Endothelial cell of umbilical vein (primary cell): ENCODE measurements at regions not wholly inside any gene's neighbourhood (a gene's known extent, or its start where the extent isn't known, plus 50 kb on each side); places are given as distances from the start of the nearest gene placed in this dataset.

ENCODE experiments used
- BruUV-seq: library from RNA; stranded (reverse); fragments of 400-500 nt; replicated peaks from 2 replicates; lab custom pipeline; 2021; lab: Mats Ljungman, UMichigan
- CTCF ChIA-PET: fragments of 300-600, 350-600 bp; sonication (Branson Sonifier 250); formaldehyde crosslinking; loops from one replicate; lab custom pipeline; 2021; ENCODE audit warnings: antibody characterized with exemption, inconsistent platforms; lab: Charles Lee
- POLR2A ChIA-PET: fragments of 300-600, 350-600 bp; sonication (Branson Sonifier 250); formaldehyde crosslinking; loops from one replicate; lab custom pipeline; 2021; ENCODE audit warnings: antibody characterized with exemption, inconsistent platforms; lab: Charles Lee
- DNase-seq: peaks from one replicate; pipeline ENCODE4 v3.0.0-alpha.2; 2011; ENCODE audit warnings: low read depth, low spot score
- FAIRE-seq: peaks from 2 replicates; lab custom pipeline; 2011; peaks lifted over from hg19 to GRCh38; lab: Jason Lieb, UNC
- H2AFZ ChIP-seq: 2 replicates; pipeline ENCODE4 v1.6.0; 2012; ENCODE audit warnings: low read depth, low read length, control low read depth, inconsistent platforms
- H3K27ac ChIP-seq: 2 replicates; pipeline ENCODE4 v1.5.1; 2011; ENCODE audit warnings: low read depth, mild to moderate bottlenecking, control low read depth, low read length, moderate library complexity; ENCODE audit not compliant: insufficient read depth
- H3K27me3 ChIP-seq, 2 experiments: 2 replicates each; pipeline versions ENCODE4 v1.6.0 to v1.6.1; 2011; ENCODE audit warnings: low read length in 2 of 2, mixed read lengths in 1 of 2; ENCODE audit not compliant: control insufficient read depth in 2 of 2, insufficient read depth in 2 of 2
- H3K36me3 ChIP-seq, 2 experiments: 2 replicates in 1 of 2; 3 replicates in 1 of 2; pipeline ENCODE4 v1.5.1; 2011; ENCODE audit warnings: low read length in 2 of 2, mild to moderate bottlenecking in 1 of 2, moderate library complexity in 1 of 2; ENCODE audit not compliant: control insufficient read depth in 2 of 2, insufficient read depth in 2 of 2; ENCODE audit errors: extremely low read depth in 1 of 2
- H3K4me1 ChIP-seq: 3 replicates; pipeline ENCODE4 v1.5.1; 2011; ENCODE audit warnings: mild to moderate bottlenecking, low read length; ENCODE audit not compliant: control insufficient read depth, insufficient read depth; ENCODE audit errors: extremely low read depth
- H3K4me2 ChIP-seq: 2 replicates; pipeline ENCODE4 v1.6.1; 2011; ENCODE audit warnings: low read length, control low read depth, mixed read lengths; ENCODE audit not compliant: insufficient read depth
- H3K4me3 ChIP-seq, 3 experiments: fragments of 200-600 bp in 1 of 3; sonication (generic), shearing (Covaris generic) in 1 of 3; replicated peaks in 1 of 3; 2 replicates each; pipeline ENCODE4 v1.5.1; 2011 to 2016; ENCODE audit warnings: control low read depth in 3 of 3, low read length in 3 of 3, mild to moderate bottlenecking in 2 of 3, inconsistent platforms in 1 of 3, low read depth in 1 of 3, moderate library complexity in 1 of 3; ENCODE audit not compliant: insufficient read depth in 1 of 3
- H3K79me2 ChIP-seq: 2 replicates; pipeline ENCODE4 v1.6.0; 2012; ENCODE audit warnings: low read length, inconsistent platforms; ENCODE audit not compliant: control insufficient read depth, insufficient read depth
- H3K9ac ChIP-seq: replicated peaks from 2 replicates; pipeline ENCODE3; 2011; ENCODE audit warnings: low read length, control low read depth; ENCODE audit not compliant: insufficient read depth; ENCODE audit errors: extremely low read depth
- H3K9me1 ChIP-seq: replicated peaks from 3 replicates; pipeline ENCODE4 v1.6.0; 2011; ENCODE audit warnings: mild to moderate bottlenecking, low read length; ENCODE audit not compliant: control insufficient read depth, insufficient read depth; ENCODE audit errors: extremely low read depth
- H3K9me3 ChIP-seq: replicated peaks from 2 replicates; pipeline ENCODE4 v1.5.1; 2012; ENCODE audit warnings: low read length, inconsistent platforms; ENCODE audit not compliant: control insufficient read depth, insufficient read depth
- H4K20me1 ChIP-seq: replicated peaks from 2 replicates; pipeline ENCODE3; 2011; ENCODE audit warnings: mild to moderate bottlenecking, low read length; ENCODE audit not compliant: control insufficient read depth, insufficient read depth; ENCODE audit errors: extremely low read depth
- EZH2 ChIP-seq: IDR thresholded peaks from 2 replicates; pipeline ENCODE4 v1.6.1; 2012; ENCODE audit warnings: borderline replicate concordance, low read depth, mild to moderate bottlenecking, moderate library complexity, low read length, inconsistent platforms; ENCODE audit not compliant: severe bottlenecking
- FOS ChIP-seq: IDR thresholded peaks from 2 replicates; pipeline ENCODE4 v1.6.1; 2011; ENCODE audit warnings: mild to moderate bottlenecking, low read length, moderate library complexity, borderline replicate concordance; ENCODE audit not compliant: insufficient read depth
- GATA2 ChIP-seq: IDR thresholded peaks from 2 replicates; pipeline ENCODE4 v1.7.0; 2011; ENCODE audit warnings: low read depth, mild to moderate bottlenecking, moderate library complexity, mixed read lengths, low read length; ENCODE audit not compliant: insufficient read length, insufficient read depth
- JUN ChIP-seq: IDR thresholded peaks from 2 replicates; pipeline ENCODE4 v1.6.1; 2011; ENCODE audit warnings: borderline replicate concordance, low read depth; ENCODE audit not compliant: insufficient read length, insufficient read depth
- MYC ChIP-seq: IDR thresholded peaks from one replicate; pipeline ENCODE4 v1.6.1; 2011; ENCODE audit warnings: mild to moderate bottlenecking, low read depth, low read length
- POLR2A ChIP-seq: IDR thresholded peaks from 2 replicates; pipeline ENCODE4 v1.6.1; 2012; ENCODE audit warnings: low read depth, mild to moderate bottlenecking, control low read depth, low read length
- POLR2AphosphoS5 ChIP-seq: IDR thresholded peaks from 2 replicates; pipeline ENCODE4 v1.6.1; 2012; ENCODE audit warnings: low read depth, mild to moderate bottlenecking, control low read depth, low read length, moderate library complexity; ENCODE audit not compliant: insufficient read depth
- dilution Hi-C: fragments of 300-500 bp; cut with MboI; formaldehyde crosslinking; loops from one replicate; pipeline ENCODE4 v1.15.0; 2019; ENCODE audit warnings: low sequenced_read_pairs; ENCODE audit not compliant: extremely low pct_ligation_motif_present
- intact Hi-C: fragments of 100-400 bp; cut with micrococcal nuclease; formaldehyde crosslinking; loops from one replicate; pipeline ENCODE4 v1.10.0; 2022
- TF ChIP-seq, protein P1 (sequence below), 2 donors: IDR thresholded peaks; 1 replicate in 1 of 2; 2 replicates in 1 of 2; pipeline ENCODE4 v1.5.1; 2011; ENCODE audit warnings: low read length in 2 of 2, mild to moderate bottlenecking in 2 of 2, moderate library complexity in 2 of 2, control low read depth in 1 of 2, inconsistent platforms in 1 of 2, low read depth in 1 of 2; ENCODE audit not compliant: insufficient read depth in 1 of 2; ENCODE audit errors: extremely low read depth in 1 of 2
- TF ChIP-seq, protein P2 (sequence below): IDR thresholded peaks from 2 replicates; pipeline ENCODE4 v1.6.1; 2011; ENCODE audit not compliant: insufficient read depth, insufficient read length

DNA sequence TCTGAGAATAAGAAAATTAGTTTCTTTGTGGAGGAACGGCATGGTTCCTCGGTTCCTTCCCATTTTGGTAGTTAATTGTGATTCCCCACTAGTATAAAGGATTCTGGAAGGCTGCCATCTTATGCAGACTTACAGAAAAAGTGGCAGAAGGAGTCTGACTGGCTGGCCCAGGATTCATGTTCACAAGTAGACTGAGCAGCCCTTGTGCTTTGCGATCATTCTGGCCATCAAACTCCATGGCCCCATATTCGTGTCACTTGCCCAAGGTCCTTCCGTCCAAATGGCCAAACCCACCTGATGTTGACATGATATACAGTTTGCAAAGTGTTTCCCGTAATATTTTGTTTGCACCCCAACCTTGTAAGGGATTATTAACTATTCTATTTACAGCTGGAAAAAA, 297.2 kb upstream of the AMIGO2 start:
- DNase-seq (no peak), FAIRE-seq (no peak)
- H2AFZ ChIP-seq = no peak overlapping the region
- ChIA-PET POLR2A (no interaction called here), CTCF (interaction anchor here (2.5 kb wide), 1 partner anchor 21 kb away, joined by 14 read pairs; no protein-coding TSS in a partner anchor)
- H3K9me1 ChIP-seq = no peaks in the 10 kb centered on the region
- H3K27me3 ChIP-seq = no peaks in the 10 kb centered on the region
- no peaks in the 10 kb centered on the region for H3K9me3 ChIP-seq
- H3K4me1 ChIP-seq = peaks cover 26% of the 10 kb centered on the region
- TF ChIP-seq, protein P1, sequence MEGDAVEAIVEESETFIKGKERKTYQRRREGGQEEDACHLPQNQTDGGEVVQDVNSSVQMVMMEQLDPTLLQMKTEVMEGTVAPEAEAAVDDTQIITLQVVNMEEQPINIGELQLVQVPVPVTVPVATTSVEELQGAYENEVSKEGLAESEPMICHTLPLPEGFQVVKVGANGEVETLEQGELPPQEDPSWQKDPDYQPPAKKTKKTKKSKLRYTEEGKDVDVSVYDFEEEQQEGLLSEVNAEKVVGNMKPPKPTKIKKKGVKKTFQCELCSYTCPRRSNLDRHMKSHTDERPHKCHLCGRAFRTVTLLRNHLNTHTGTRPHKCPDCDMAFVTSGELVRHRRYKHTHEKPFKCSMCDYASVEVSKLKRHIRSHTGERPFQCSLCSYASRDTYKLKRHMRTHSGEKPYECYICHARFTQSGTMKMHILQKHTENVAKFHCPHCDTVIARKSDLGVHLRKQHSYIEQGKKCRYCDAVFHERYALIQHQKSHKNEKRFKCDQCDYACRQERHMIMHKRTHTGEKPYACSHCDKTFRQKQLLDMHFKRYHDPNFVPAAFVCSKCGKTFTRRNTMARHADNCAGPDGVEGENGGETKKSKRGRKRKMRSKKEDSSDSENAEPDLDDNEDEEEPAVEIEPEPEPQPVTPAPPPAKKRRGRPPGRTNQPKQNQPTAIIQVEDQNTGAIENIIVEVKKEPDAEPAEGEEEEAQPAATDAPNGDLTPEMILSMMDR (IDR thresholded peaks at IDR 0.05; ENCODE audit: extremely low read depth in 1 of 2, insufficient read depth in 1 of 2, low read depth in 1 of 2, low read length in 2 of 2) = no peak
- TF ChIP-seq, protein P2, sequence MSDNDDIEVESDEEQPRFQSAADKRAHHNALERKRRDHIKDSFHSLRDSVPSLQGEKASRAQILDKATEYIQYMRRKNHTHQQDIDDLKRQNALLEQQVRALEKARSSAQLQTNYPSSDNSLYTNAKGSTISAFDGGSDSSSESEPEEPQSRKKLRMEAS = no peak
- TF ChIP-seq POLR2A = no peak
- no peak for TF ChIP-seq GATA2
- TF ChIP-seq JUN = no peak
- TF ChIP-seq MYC = no peak
- TF ChIP-seq FOS = no peak
- no peak for TF ChIP-seq POLR2AphosphoS5
- TF ChIP-seq EZH2 = no peak
- H3K4me3 ChIP-seq = no peak overlapping the region
- H3K27ac ChIP-seq = peak overlapping the region; percentile 54
- intact Hi-C loops = loop anchor here (2.0 kb wide), 2 partner anchors 16 kb away; no protein-coding TSS in a partner anchor
- no peaks in the 10 kb centered on the region for H3K36me3 ChIP-seq
- no peaks in the 10 kb centered on the region for H3K79me2 ChIP-seq
- dilution Hi-C loops = no loop called here
- H3K9ac ChIP-seq = no peak overlapping the region
- no TSS peak for BruUV-seq
- no peaks in the 10 kb centered on the region for H4K20me1 ChIP-seq
- no peak overlapping the region for H3K4me2 ChIP-seq
